ENCODE measurements at regions not wholly inside any gene's neighbourhood (a gene's known extent, or its start where the extent isn't known, plus 50 kb on each side); places are given as distances from the start of the nearest gene placed in this dataset.

DNA sequence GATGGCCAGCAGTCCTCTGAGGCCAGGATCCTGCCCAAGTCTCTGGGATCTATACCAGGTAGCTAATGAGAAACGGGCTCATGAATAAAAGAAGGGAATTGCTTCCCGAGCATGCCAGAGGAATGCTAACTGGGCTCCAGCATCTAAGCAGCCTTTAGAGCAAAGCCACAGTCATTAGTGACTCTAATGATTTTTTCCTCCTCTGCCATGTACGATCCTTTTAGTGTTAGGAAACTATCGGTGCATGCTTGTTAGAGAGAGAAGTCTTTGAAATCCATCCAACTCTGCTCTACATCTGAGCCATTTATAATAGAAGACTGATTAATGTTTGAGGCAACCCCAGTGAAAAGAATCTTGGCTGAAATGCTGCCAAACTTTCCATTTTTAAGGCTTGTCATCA is 124.9 kb upstream of the TCERG1L start:
- no peak overlapping the region for H3K4me2 ChIP-seq
- TF ChIP-seq, protein P1, sequence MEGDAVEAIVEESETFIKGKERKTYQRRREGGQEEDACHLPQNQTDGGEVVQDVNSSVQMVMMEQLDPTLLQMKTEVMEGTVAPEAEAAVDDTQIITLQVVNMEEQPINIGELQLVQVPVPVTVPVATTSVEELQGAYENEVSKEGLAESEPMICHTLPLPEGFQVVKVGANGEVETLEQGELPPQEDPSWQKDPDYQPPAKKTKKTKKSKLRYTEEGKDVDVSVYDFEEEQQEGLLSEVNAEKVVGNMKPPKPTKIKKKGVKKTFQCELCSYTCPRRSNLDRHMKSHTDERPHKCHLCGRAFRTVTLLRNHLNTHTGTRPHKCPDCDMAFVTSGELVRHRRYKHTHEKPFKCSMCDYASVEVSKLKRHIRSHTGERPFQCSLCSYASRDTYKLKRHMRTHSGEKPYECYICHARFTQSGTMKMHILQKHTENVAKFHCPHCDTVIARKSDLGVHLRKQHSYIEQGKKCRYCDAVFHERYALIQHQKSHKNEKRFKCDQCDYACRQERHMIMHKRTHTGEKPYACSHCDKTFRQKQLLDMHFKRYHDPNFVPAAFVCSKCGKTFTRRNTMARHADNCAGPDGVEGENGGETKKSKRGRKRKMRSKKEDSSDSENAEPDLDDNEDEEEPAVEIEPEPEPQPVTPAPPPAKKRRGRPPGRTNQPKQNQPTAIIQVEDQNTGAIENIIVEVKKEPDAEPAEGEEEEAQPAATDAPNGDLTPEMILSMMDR (conservative IDR thresholded peaks at IDR 0.05; ENCODE audit: low read depth, low read length): no peak
- no peaks in the 10 kb centered on the region for H3K79me2 ChIP-seq (ENCODE audit: insufficient read depth, low read depth)
- H3K27ac ChIP-seq: no peak overlapping the region
- no peaks in the 10 kb centered on the region for H3K36me3 ChIP-seq (ENCODE audit: insufficient read depth)
- H2AFZ ChIP-seq (ENCODE audit: low read depth): no peak overlapping the region
- H3K9ac ChIP-seq: no peak overlapping the region
- no peaks in the 10 kb centered on the region for H3K4me1 ChIP-seq (ENCODE audit: low read depth, poor library complexity, severe bottlenecking)
- H3K4me3 ChIP-seq (IDR thresholded peaks at IDR 0.05; ENCODE audit: insufficient read depth, low read depth, low read length): no peak overlapping the region
- no peaks in the 10 kb centered on the region for H4K20me1 ChIP-seq (ENCODE audit: insufficient read depth)
- peaks cover 4% of the 10 kb centered on the region; the same call in 1 of the 2 replicates for H3K27me3 ChIP-seq (ENCODE audit: insufficient read depth, low read depth)

DNA sequence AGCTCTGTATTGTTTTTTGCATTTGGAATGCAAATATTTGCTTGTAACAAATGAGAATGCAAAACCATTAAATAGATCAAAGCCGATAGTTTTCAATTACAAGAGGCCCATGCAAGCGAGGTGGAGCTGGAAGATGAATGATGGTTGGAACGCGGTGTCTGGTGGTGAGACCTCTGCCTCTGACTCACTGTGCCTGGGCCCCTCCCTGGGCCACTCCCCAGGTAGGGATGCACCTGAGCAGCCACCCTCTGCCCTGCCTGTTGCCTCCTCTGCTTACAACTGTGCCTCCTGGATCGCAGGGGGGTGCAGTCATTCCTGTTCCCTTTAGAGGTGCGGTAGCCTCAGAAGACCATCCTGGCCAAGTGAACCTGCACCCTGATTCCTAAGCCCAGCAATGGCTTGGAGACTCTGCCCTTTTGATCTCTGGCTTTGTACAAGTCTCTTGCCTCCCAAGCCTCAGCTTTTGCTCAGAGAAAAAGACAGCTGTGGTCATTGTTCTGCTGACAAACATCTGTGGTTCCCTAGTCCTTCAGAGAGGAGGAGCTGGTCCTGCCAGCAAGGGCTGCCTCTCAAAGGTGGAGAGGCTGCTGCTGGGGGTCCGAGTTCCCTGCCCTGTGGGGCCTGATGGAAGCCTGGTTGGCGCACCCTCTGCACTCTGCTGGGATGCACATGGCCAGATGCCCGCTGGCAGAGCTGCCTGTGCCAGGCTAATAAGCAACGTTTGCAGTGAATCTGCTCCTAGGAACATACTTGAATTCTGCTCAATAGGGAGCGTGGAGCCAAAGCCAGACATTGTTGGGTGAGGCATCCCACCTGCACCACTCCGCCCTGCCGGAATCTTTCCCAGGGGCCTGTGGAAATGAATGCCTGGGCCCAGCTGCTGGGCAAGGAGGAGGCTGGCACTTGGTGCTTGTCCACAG is 126.3 kb upstream of the TCERG1L start:
- H3K4me1 ChIP-seq (ENCODE audit: low read depth, poor library complexity, severe bottlenecking): no peaks in the 10 kb centered on the region
- H3K79me2 ChIP-seq (ENCODE audit: insufficient read depth, low read depth): no peaks in the 10 kb centered on the region
- peaks cover 3% of the 10 kb centered on the region; the same call in 1 of the 2 replicates for H3K27me3 ChIP-seq (ENCODE audit: insufficient read depth, low read depth)
- no peak overlapping the region for H3K4me2 ChIP-seq
- no peaks in the 10 kb centered on the region for H4K20me1 ChIP-seq (ENCODE audit: insufficient read depth)
- no peak overlapping the region for H3K4me3 ChIP-seq (IDR thresholded peaks at IDR 0.05; ENCODE audit: insufficient read depth, low read depth, low read length)
- no peaks in the 10 kb centered on the region for H3K36me3 ChIP-seq (ENCODE audit: insufficient read depth)
- no peak overlapping the region for H3K27ac ChIP-seq
- TF ChIP-seq, protein P1 (conservative IDR thresholded peaks at IDR 0.05; ENCODE audit: low read depth, low read length): no peak
- no peak overlapping the region for H2AFZ ChIP-seq (ENCODE audit: low read depth)
- H3K9ac ChIP-seq: no peak overlapping the region

- no peaks in the 10 kb centered on the region for H3K36me3 ChIP-seq (ENCODE audit: insufficient read depth)
- H2AFZ ChIP-seq (ENCODE audit: low read depth): no peak overlapping the region
- H4K20me1 ChIP-seq (ENCODE audit: insufficient read depth): no peaks in the 10 kb centered on the region
- no peaks in the 10 kb centered on the region for H3K79me2 ChIP-seq (ENCODE audit: insufficient read depth, low read depth)
- H3K4me1 ChIP-seq (ENCODE audit: low read depth, poor library complexity, severe bottlenecking): no peaks in the 10 kb centered on the region
- no peak overlapping the region for H3K9ac ChIP-seq
- no peak overlapping the region for H3K4me2 ChIP-seq
- H3K4me3 ChIP-seq (IDR thresholded peaks at IDR 0.05; ENCODE audit: insufficient read depth, low read depth, low read length): no peak overlapping the region
- peaks cover 3% of the 10 kb centered on the region; the same call in 1 of the 2 replicates for H3K27me3 ChIP-seq (ENCODE audit: insufficient read depth, low read depth)
- TF ChIP-seq, protein P1 (conservative IDR thresholded peaks at IDR 0.05; ENCODE audit: low read depth, low read length): no peak
- H3K27ac ChIP-seq: no peak overlapping the region
These were observed 127.1 kb upstream of the TCERG1L start for GRCh38 chr10:131438665-131439064.

GRCh38 chr10:131439705-131440104 is 128.2 kb upstream of the TCERG1L start:
- Histone ChIP-seq H3K27me3 (ENCODE audit: insufficient read depth, low read depth) (peaks cover 3% of the 10 kb centered on the region; the same call in 1 of the 2 replicates), H3K4me3 (IDR thresholded peaks at IDR 0.05; ENCODE audit: insufficient read depth, low read depth, low read length) (no peak overlapping the region), H3K36me3 (ENCODE audit: insufficient read depth) (no peaks in the 10 kb centered on the region), H3K79me2 (ENCODE audit: insufficient read depth, low read depth) (no peaks in the 10 kb centered on the region), H3K27ac (no peak overlapping the region), H3K4me2 (no peak overlapping the region), H4K20me1 (ENCODE audit: insufficient read depth) (no peaks in the 10 kb centered on the region), H3K4me1 (ENCODE audit: low read depth, poor library complexity, severe bottlenecking) (no peaks in the 10 kb centered on the region), H3K9ac (no peak overlapping the region), H2AFZ (ENCODE audit: low read depth) (no peak overlapping the region)
- TF ChIP-seq, protein P1 (conservative IDR thresholded peaks at IDR 0.05; ENCODE audit: low read depth, low read length): no peak
